ENCODE measurements at regions not wholly inside any gene's neighbourhood (a gene's known extent, or its start where the extent isn't known, plus 50 kb on each side); places are given as distances from the start of the nearest gene placed in this dataset.

GRCh38 chr14:105865904-105866840 is 339.8 kb downstream of the TMEM121 start:
- DNase-seq (no peak), ATAC-seq (ENCODE audit: low read depth) (no peak)
- peaks cover 1% of the 10 kb centered on the region for H3K4me1 Mint-ChIP-seq
- no peak overlapping the region for H3K4me3 Mint-ChIP-seq
- intact Hi-C loops (cut with micrococcal nuclease), result loop anchor here (10.0 kb wide), 1 partner anchor 509 kb away; no protein-coding TSS in a partner anchor
- no peak overlapping the region for H3K27ac Mint-ChIP-seq
- H3K9me3 Mint-ChIP-seq, result no peaks in the 10 kb centered on the region
- POLR2A ChIA-PET, result interaction anchor here (0.6 kb wide), 1 partner anchor 78 kb away, joined by 9 read pairs; no protein-coding TSS in a partner anchor
- peaks cover 29% of the 10 kb centered on the region for H3K36me3 Mint-ChIP-seq (ENCODE audit: low read depth)
- CTCF ChIA-PET, result no interaction called here
- TF ChIP-seq CTCF (IDR thresholded peaks at IDR 0.05), result no peak
- no peaks in the 10 kb centered on the region for H3K27me3 Mint-ChIP-seq

DNA sequence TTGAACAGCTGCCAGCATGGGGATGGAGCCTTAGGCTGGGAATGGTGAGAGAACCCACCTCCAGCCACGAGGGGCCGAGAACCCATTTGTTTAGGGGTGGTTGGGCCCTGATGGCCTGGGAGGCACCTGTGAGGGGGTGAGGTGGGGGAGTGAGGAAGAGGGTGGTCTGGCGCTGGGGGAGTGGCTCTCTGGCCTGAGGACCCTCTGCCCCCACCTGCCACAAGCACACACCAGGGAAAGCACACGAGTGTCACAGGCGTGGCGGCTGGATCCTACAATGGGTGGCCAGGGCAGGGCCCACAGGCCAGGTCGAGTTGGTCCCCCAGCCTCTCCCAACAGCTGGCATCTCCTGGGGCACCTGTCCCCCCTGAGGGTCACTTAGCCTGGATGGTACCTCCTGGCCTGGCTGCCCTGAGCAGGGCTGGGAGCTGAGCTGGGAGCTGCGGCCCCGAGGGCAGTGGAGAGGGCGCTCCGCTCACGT is 340.5 kb downstream of the TMEM121 start:
- Mint-ChIP-seq H3K27me3 (no peaks in the 10 kb centered on the region), H3K27ac (no peak overlapping the region), H3K9me3 (no peaks in the 10 kb centered on the region), H3K4me3 (no peak overlapping the region), H3K4me1 (peaks cover 1% of the 10 kb centered on the region), H3K36me3 (ENCODE audit: low read depth) (peaks cover 22% of the 10 kb centered on the region)
- DNase-seq (no peak), ATAC-seq (ENCODE audit: low read depth) (no peak)
- ChIA-PET CTCF (no interaction called here), POLR2A (no interaction called here)
- intact Hi-C loops (cut with micrococcal nuclease), result loop anchor here (10.0 kb wide), 1 partner anchor 508 kb away; no protein-coding TSS in a partner anchor
- TF ChIP-seq CTCF (IDR thresholded peaks at IDR 0.05), result no peak

DNA sequence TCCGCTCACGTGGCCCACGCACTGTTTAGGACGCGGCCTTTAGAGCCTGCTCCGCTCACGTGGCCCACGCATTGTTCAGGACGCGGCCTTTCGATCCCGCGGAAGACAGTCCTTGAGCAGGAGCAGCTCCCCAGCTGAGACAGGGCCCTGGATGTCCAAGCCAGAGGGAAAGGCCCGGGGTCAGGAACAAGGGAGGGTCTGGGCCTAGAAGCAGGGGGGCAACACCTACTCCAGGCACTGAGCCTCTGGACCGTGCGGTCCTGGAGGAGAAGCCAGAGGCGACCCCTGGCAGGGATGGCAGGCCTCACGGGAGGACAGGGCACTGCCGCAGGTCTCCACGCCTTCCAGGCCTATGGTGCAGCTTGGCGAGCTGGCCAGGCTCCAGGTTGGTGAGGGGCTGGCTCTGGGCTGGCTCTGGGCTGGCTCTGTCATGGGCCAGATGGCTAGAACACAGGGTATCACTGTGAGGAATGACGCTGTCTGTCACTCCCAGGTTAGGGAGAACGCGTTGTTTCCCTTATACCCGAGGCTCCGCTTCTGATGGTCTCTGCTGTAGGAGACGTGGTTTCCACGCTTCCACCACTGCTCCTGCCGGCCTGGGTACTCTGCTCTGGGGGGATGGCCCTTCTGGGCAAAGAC is 341.7 kb downstream of the TMEM121 start:
- ChIA-PET POLR2A (no interaction called here), CTCF (no interaction called here)
- Mint-ChIP-seq H3K4me1 (no peaks in the 10 kb centered on the region), H3K36me3 (ENCODE audit: low read depth) (peaks cover 10% of the 10 kb centered on the region), H3K4me3 (no peak overlapping the region), H3K27ac (no peak overlapping the region), H3K9me3 (no peaks in the 10 kb centered on the region), H3K27me3 (no peaks in the 10 kb centered on the region)
- no peak for ATAC-seq (ENCODE audit: low read depth)
- DNase-seq, result no peak
- intact Hi-C loops (cut with micrococcal nuclease), result loop anchor here (10.0 kb wide), 1 partner anchor 507 kb away; no protein-coding TSS in a partner anchor
- TF ChIP-seq CTCF (IDR thresholded peaks at IDR 0.05), result no peak

- Mint-ChIP-seq H3K4me3 (no peak overlapping the region), H3K27me3 (no peaks in the 10 kb centered on the region), H3K27ac (no peak overlapping the region), H3K36me3 (ENCODE audit: low read depth) (no peaks in the 10 kb centered on the region), H3K9me3 (no peaks in the 10 kb centered on the region), H3K4me1 (no peaks in the 10 kb centered on the region)
- ChIA-PET CTCF (no interaction called here), POLR2A (no interaction called here)
- ATAC-seq (ENCODE audit: low read depth) (no peak), DNase-seq (no peak)
- no peak for TF ChIP-seq CTCF (IDR thresholded peaks at IDR 0.05)
- intact Hi-C loops (cut with micrococcal nuclease), result no loop called here
Measured at GRCh38 chr14:105871590-105871989, 345.2 kb downstream of the TMEM121 start.

GRCh38 chr14:105873870-105874512 is 347.6 kb downstream of the TMEM121 start:
- H3K27me3 Mint-ChIP-seq, result no peaks in the 10 kb centered on the region
- ATAC-seq (ENCODE audit: low read depth) (no peak), DNase-seq (no peak)
- no peak overlapping the region for H3K4me3 Mint-ChIP-seq
- no peaks in the 10 kb centered on the region for H3K36me3 Mint-ChIP-seq (ENCODE audit: low read depth)
- no peaks in the 10 kb centered on the region for H3K4me1 Mint-ChIP-seq
- H3K9me3 Mint-ChIP-seq, result no peaks in the 10 kb centered on the region
- no peak for TF ChIP-seq CTCF (IDR thresholded peaks at IDR 0.05)
- CTCF ChIA-PET, result no interaction called here
- POLR2A ChIA-PET, result no interaction called here
- H3K27ac Mint-ChIP-seq, result no peak overlapping the region
- intact Hi-C loops (cut with micrococcal nuclease), result no loop called here
